GM19452 (cell line): ENCODE measurements at regions not wholly inside any gene's neighbourhood (a gene's known extent, or its start where the extent isn't known, plus 50 kb on each side); places are given as distances from the start of the nearest gene placed in this dataset.
"Not testable (repeated sequence)": the region's sequence is repeated elsewhere in the genome, so short reads cannot be mapped to it uniquely, and the experiment has no call there.

Source experiments
- ATAC-seq: cut with Tn5 transposase; IDR thresholded peaks from one replicate; pipeline ENCODE4 v1.9.1; 2021; ENCODE audit not compliant: unreplicated experiment

GRCh38 chr3:3689601-3690375, 109.4 kb upstream of the LRRN1 start:
- no peak for ATAC-seq

DNA sequence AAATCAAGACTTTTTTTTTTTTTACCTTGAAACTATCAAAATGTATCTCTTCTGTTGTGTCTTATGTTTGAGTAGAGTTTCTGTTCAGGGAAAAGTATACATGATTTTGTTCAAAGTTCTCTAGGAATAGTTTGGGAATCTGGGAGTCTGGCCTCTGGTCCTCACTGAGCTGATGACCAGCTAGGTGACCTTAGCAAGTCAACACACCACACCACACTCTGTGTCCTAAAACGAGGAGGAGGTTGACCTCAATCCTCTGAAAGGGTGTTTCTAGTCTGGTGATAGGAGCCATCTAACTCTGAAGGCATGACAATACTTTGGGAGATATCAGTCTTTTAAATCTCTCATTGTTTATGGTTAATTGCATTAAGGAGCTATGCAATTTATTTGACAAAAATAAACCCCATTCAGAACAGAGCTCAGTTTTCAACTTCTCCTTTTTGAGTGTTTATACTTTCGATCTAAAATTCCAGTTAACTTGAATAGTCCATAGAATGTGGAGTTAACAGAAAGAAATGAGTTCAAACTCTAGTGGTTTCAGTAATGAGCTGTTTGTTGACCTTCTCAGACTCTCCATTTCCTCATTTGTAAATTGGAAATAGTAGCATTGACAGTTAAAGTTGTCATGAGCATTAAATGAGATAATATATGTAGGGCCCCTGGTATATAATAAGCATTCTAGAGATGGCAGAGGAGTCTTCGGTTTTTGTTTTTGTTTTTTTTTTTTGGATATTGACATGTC, 112.2 kb upstream of the LRRN1 start:
- ATAC-seq: no peak

DNA sequence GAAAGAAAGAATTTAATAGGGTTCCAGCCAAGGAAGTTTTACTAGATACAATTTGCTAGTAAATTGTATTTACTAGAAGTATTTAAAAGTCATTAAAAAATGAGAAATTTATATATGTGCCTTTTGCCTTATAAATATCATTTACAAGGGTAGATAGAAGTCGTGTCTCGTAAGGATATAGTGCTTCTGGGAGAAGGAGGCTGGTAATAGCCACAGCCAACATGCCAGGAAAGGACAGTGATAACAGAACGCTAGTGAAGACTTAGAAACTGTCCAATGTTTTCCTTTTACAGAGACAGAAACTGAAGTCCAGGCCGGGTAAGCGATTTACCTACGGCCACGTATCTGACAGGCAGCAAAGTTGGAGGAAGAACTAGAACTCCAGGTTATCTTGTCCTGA, 113.5 kb upstream of the LRRN1 start:
- ATAC-seq: no peak

- no peak for ATAC-seq
These were observed 116.0 kb upstream of the LRRN1 start for GRCh38 chr3:3683261-3683660.

DNA sequence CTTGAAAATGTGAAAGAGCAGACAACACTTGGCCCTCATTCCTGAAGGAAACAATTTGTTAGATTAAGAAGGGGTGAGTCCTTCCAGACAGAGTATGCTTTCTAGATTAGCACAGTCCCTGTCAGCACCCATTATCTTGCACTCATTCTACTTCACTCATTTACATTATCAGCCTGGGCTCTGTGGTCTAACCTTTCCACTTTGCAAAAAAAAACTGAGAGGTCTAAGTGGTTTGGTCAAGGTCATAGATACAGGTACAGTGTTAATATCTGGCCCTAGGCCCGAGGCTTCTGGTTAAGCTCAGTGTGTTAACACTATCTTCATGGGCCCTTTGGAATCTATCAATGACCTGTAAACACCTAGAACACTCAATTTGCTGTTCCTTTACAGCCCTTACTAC, 123.4 kb upstream of the LRRN1 start:
- no peak for ATAC-seq

- no peak for ATAC-seq
These were observed 124.0 kb upstream of the LRRN1 start for GRCh38 chr3:3675186-3675585.

- ATAC-seq: peak; percentile 93
These were observed 132.6 kb upstream of the LRRN1 start for GRCh38 chr3:3666664-3667063.

DNA sequence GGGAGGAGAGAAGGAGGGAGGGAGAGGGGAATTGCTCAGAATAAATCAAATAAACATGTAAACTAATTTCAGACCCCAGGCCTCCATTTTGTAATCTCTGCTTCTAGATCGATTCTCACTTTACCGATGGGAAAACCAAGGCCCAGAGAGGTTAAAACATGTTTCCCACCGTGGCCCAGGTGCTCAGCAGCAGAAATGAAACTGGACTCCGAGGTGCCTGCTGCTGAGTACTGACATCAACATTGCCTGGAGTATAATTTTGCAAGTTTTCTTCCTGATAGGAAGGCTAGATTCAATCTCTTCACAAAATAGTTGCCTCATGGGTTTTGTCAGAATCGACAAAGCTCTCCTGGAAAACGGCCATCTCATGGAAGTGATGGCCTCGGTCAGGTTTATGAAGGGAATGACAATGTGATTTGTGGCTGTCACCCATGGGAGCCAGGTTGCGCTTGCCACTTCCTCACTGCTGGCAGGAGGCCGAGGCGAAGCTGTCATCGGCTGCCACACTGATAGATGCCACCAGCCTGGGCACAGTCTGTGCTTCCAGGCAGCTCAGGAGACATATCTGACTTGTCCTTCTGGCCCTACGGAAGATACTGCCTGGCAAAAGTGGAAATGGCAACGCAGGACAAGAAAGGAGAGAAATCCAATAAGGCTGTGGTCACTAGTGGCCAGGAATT, 133.1 kb upstream of the LRRN1 start:
- peak; percentile 56 for ATAC-seq

- no peak for ATAC-seq
These were observed 133.7 kb upstream of the LRRN1 start for GRCh38 chr3:3665546-3665945.

DNA sequence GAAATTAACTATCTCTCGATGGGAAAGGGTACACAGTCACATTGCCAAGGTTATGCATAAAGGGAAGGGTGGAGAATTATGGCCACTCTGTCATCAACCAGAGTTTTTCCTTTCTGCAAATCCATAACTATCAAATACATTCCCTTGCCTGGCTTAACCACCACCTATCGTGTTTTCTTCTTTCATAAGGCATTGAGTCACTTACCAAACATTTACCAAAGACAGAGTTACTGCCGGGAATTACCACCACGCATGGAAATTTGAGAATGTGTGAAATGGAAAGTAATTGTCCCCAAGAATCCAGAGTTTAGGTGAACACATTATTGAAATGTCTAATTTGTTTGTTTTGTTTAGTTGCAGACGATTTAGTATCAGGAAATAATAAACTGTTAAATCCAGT, 134.3 kb upstream of the LRRN1 start:
- no peak for ATAC-seq

GRCh38 chr3:3662610-3663009, 136.6 kb upstream of the LRRN1 start:
- no peak for ATAC-seq

DNA sequence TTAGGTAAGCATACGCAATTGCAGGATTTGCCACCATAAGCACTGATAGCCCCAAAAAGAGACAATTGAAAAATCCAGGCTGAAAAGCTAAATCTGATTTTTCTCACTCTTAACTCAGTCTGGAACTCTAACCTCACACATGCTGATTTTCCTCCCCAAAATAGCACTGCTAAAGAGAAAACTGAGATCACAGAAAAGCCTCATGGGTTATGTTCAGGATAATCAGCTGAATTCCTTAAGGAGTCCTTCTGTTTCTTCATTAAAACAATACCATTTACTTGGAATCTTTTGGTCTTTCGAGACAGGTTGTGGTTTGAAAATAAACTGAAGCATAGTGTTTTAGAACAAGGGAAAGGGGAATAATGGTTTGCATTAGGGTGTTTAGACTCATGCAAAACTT, 144.3 kb upstream of the LRRN1 start:
- ATAC-seq: no peak

GRCh38 chr3:3648988-3649679, 150.1 kb upstream of the LRRN1 start:
- ATAC-seq: no peak

DNA sequence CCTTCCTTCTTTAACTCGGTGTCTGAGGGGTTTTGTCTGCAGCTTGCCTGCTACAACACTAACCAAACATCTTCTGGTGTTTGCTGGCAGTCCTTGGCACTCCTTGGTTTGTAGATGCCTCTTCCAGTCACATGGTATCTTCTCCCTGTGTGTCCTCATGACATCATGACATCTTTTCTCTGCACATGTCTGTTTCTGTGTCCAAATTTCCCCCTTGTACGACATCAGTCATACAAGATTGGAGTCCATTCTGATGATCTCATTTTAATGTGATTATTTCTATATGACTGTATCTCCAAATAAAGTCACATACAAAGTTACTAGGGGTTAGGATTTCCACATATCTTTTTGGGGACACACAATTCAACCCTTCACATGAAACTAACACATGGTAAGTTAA, 152.3 kb upstream of the LRRN1 start:
- ATAC-seq: no peak

- not testable (repeated sequence) for ATAC-seq
These were observed 153.0 kb upstream of the LRRN1 start for GRCh38 chr3:3646103-3646844.

GRCh38 chr3:3641877-3642455, 157.3 kb upstream of the LRRN1 start:
- ATAC-seq: no peak

DNA sequence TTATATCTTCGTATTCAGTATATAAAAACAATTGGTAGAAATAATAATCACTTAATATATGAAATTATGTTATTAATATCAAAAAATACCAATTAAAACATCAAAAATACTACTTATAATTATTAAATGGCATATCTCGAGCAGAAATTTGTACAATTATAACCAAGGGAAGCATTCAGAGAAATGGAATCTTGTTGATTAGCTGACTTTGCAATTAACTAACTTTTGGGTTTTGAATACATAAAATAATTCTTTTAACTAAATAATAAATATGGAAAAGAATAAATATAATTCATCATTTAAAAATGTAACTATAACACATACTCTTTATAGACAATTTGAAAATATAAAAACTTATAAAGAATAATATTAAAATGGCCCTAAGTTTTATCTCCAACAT, 160.2 kb upstream of the LRRN1 start:
- ATAC-seq: no peak

- no peak for ATAC-seq
These were observed 162.4 kb upstream of the LRRN1 start for GRCh38 chr3:3636815-3637214.

GRCh38 chr3:3635109-3635508, 164.1 kb upstream of the LRRN1 start:
- no peak for ATAC-seq

DNA sequence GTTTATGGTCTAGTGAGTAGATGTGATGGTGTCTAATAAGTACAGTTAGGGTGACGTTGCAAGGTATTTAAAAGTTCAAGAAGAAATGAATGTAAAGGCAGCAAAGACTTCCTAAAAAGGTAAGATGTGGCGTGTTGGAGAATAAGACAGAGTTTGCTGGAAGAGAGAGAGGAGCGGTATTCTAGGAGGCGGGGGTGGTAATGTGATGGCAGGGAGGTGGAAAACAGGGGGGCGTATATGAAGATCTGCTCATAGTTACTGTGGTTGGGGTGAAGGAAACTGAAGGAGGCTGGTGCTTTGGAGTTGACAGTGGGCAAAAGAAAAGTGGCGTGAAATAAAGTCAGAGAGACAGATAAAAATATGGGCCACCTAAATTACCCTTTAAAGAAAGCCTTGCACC, 164.9 kb upstream of the LRRN1 start:
- ATAC-seq: no peak
